T-helper 2 cell treated with Interferon-gamma antibody and Interleukin-4, amounts not matched to agents 5 μg/mL and 100 μg/mL, for 36 hours (primary cell): ENCODE measurements at regions not wholly inside any gene's neighbourhood (a gene's known extent, or its start where the extent isn't known, plus 50 kb on each side); places are given as distances from the start of the nearest gene placed in this dataset.

ENCODE experiments used
- DNase-seq: peaks from one replicate; pipeline ENCODE4 v3.0.0; 2021; ENCODE audit warnings: low spot score
- H3K27ac Mint-ChIP-seq: one replicate; pipeline ENCODE4 v1.8.0; 2021; ENCODE audit warnings: mild to moderate bottlenecking, mixed read lengths
- H3K27me3 Mint-ChIP-seq: one replicate; pipeline ENCODE4 v1.8.0; 2021; ENCODE audit warnings: low read depth, mixed read lengths
- H3K36me3 Mint-ChIP-seq: one replicate; pipeline ENCODE4 v1.8.0; 2021; ENCODE audit warnings: low read depth, mixed read lengths
- H3K4me1 Mint-ChIP-seq: one replicate; pipeline ENCODE4 v1.8.0; 2021; ENCODE audit warnings: low read depth, mixed read lengths
- H3K4me3 Mint-ChIP-seq: one replicate; pipeline ENCODE4 v1.8.0; 2022; ENCODE audit warnings: mild to moderate bottlenecking, moderate library complexity, mixed read lengths
- H3K9me3 Mint-ChIP-seq: one replicate; pipeline ENCODE4 v1.8.0; 2021; ENCODE audit warnings: mixed read lengths

DNA sequence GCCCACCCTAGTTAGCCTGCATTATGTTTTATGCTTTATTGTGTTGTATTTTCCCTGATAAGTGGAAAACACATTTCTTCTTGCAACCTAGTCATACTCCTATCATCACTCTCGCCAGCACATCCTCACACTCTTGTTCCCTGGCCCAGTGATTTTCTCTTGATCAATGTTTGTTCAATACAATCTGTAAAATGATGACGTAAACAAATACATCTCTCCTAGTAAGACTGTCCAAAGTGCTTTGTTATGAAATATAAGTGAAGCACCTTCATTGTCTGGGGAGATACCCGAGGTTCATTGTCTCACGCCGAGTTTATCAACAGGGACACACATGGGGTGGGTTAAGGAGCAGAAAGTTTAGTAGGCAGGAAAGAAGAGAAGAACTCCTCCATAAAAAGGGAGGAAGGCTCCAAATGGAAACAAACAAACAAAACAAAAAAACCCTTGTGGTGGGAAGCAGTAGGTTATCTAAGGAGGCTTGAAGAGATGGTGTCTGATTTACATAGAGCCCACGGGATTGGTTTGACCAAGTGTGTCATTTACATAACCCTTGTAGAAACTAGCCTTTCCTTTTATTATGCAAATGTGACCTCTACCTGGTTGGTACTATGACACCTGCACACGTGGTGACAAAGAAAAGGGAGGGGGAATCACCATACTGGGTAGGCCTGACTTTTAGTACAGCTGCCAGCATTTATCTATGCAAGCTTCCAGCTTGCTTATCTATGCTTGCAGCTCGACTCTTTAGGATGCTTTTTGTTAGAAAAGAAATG, 1317.9 kb upstream of the SPRY2 start:
- no peak for DNase-seq
- Mint-ChIP-seq H3K9me3 (peaks cover 45% of the 10 kb centered on the region), H3K27me3 (no peaks in the 10 kb centered on the region), H3K4me1 (no peaks in the 10 kb centered on the region), H3K27ac (no peak overlapping the region), H3K36me3 (no peaks in the 10 kb centered on the region), H3K4me3 (no peak overlapping the region)

DNA sequence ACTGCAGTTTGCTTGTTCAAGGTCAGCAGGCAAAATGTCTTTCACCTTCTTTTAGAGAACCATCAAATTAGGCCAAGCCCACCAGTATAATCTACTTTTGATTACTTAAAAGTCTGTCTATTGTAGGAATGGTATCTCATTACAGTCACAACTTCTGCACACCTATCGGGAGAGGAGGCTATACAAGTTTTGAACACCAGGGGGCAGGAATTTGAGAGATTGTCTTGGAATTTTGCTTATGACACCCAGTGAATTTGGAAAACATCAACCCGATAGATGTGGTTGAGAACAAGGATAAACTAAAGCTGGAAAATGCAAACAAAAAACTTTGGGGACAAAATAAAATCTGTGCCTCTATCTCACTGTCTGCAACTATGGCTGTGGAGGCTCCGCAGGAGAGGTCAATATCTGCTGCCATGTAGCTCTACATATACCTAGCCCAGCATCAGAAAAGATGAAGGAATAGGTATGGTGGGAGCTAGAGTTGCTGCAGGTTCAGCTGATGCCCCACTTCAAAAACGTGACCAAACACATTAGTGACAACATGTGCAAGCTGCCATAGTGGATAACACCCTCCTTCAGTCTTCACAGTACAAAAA, 1299.2 kb upstream of the SPRY2 start:
- H3K27ac Mint-ChIP-seq = no peak overlapping the region
- H3K4me1 Mint-ChIP-seq = no peaks in the 10 kb centered on the region
- peaks cover 26% of the 10 kb centered on the region for H3K9me3 Mint-ChIP-seq
- no peak overlapping the region for H3K4me3 Mint-ChIP-seq
- no peaks in the 10 kb centered on the region for H3K36me3 Mint-ChIP-seq
- H3K27me3 Mint-ChIP-seq = no peaks in the 10 kb centered on the region
- no peak for DNase-seq

DNA sequence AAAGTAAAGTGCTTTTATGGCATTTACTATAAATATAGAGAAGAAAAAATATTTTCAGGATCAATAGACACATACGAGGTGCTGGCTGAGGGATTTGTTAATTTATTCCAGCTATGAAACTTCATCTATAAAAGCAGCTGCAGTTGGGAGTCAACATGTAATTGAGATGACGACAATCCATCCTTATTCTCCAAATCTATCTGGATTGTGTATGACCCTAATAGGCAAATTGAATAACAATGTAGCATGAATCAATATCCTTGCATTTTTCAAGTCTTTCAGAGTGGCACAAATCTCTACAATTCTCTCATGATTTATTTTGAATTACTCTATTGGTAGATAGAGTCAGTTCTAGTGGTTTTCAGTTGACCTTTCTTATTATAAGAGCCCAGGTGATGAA, 1296.5 kb upstream of the SPRY2 start:
- H3K4me1 Mint-ChIP-seq = no peaks in the 10 kb centered on the region
- no peaks in the 10 kb centered on the region for H3K36me3 Mint-ChIP-seq
- H3K27me3 Mint-ChIP-seq = no peaks in the 10 kb centered on the region
- peaks cover 25% of the 10 kb centered on the region for H3K9me3 Mint-ChIP-seq
- no peak overlapping the region for H3K27ac Mint-ChIP-seq
- no peak overlapping the region for H3K4me3 Mint-ChIP-seq
- no peak for DNase-seq

DNA sequence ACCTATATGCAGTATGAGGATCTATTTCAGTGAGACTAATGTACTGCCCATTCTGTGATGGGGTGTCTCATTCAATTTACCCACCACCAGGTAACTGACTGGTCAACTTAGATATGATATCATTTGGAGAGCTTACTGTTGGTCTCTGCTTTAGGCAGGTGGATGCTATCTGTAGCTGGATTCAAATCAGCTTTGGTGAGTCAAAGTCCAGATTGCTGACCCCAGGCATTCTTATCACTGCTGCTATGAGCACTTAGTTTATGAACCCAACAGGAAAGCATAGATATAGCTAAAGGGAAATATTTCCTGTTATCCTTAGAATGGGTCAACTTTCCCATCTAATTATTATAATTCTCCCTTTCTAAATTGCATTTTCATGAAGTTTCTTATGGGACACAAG, 1295.2 kb upstream of the SPRY2 start:
- H3K4me1 Mint-ChIP-seq = no peaks in the 10 kb centered on the region
- H3K4me3 Mint-ChIP-seq = no peak overlapping the region
- no peak for DNase-seq
- H3K27ac Mint-ChIP-seq = no peak overlapping the region
- no peaks in the 10 kb centered on the region for H3K27me3 Mint-ChIP-seq
- H3K36me3 Mint-ChIP-seq = no peaks in the 10 kb centered on the region
- peaks cover 21% of the 10 kb centered on the region for H3K9me3 Mint-ChIP-seq

DNA sequence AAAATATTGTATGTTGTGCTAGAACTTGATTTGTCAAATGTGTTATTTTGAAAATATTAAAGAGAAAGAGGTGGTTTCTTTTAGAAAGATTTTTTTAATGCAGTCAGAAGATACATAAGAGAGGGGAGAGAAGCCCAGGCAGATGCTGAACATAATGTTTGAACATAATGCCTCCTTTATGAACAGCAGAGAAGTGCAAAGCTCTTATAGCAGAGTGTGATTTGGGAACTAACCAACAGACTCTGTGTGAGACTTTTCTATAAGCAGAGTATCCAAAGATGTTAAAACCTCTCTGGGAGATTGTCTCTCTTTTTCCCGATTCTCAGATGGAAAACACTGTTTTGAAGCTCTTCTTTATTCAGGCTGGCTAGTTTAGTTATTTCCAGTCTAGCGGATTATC, 1274.1 kb upstream of the SPRY2 start:
- no peak for DNase-seq
- no peak overlapping the region for H3K27ac Mint-ChIP-seq
- no peaks in the 10 kb centered on the region for H3K36me3 Mint-ChIP-seq
- peaks cover 37% of the 10 kb centered on the region for H3K9me3 Mint-ChIP-seq
- H3K27me3 Mint-ChIP-seq = no peaks in the 10 kb centered on the region
- H3K4me1 Mint-ChIP-seq = no peaks in the 10 kb centered on the region
- no peak overlapping the region for H3K4me3 Mint-ChIP-seq

DNA sequence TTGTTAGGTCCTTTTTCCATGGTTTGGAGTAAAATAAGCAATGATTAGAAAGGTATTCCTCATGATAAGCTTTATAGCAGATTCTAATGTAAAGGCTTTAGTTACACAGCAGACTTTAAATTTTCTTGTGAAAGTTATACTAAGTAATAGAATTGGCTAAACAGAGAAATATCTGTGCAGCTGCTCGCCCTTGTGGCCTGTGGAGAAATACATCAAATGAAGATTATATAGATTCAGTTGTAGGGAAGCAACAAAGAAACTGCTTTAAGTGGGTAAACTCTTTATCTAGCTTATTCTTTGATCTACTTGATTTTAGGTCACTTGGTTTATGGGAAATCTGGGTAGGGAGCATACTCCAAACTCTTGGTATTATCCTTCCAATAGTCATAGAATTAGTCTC, 1269.7 kb upstream of the SPRY2 start:
- H3K9me3 Mint-ChIP-seq = peaks cover 37% of the 10 kb centered on the region
- no peak overlapping the region for H3K27ac Mint-ChIP-seq
- H3K27me3 Mint-ChIP-seq = no peaks in the 10 kb centered on the region
- H3K4me3 Mint-ChIP-seq = no peak overlapping the region
- no peaks in the 10 kb centered on the region for H3K36me3 Mint-ChIP-seq
- DNase-seq = no peak
- no peaks in the 10 kb centered on the region for H3K4me1 Mint-ChIP-seq

DNA sequence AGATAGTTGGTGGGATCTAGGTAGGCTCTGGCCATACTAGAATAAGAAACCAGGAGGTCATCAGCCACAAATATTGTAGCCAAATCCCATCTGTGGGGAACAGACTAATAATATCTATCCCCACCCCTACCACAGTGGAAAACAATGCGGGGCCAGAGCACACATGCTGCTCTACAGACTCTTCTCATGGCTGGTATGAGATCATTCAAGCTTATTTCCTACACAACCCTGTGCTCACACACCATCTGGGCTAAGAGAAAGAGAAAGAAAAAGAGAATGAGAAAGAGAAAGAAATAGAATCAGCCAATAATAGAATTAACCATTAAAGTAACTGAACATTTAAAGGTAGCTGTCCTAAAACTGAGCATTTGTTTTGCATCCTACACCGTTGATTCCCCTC, 1268.4 kb upstream of the SPRY2 start:
- H3K36me3 Mint-ChIP-seq = no peaks in the 10 kb centered on the region
- peaks cover 30% of the 10 kb centered on the region for H3K9me3 Mint-ChIP-seq
- H3K27ac Mint-ChIP-seq = no peak overlapping the region
- no peak for DNase-seq
- no peaks in the 10 kb centered on the region for H3K27me3 Mint-ChIP-seq
- H3K4me1 Mint-ChIP-seq = no peaks in the 10 kb centered on the region
- no peak overlapping the region for H3K4me3 Mint-ChIP-seq

DNA sequence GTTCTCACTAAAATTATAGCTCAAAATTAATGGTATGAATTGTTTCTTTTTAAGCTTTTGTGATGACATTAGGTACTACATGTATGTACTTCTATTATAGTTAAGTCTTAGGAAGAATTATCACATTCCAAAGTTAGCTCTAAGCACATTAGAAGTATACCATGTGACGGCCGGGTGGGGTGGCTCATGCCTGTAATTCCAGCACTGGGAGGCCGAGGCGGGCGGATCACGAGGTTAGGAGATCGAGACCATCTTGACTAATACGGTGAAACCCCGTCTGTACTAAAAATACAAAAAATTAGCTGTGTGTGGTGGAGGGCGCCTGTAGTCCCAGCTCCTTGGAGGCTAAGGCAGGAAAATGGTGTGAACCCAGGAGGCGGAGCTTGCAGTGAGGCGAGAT, 1265.1 kb upstream of the SPRY2 start:
- H3K27me3 Mint-ChIP-seq = no peaks in the 10 kb centered on the region
- no peak overlapping the region for H3K27ac Mint-ChIP-seq
- H3K36me3 Mint-ChIP-seq = no peaks in the 10 kb centered on the region
- H3K9me3 Mint-ChIP-seq = peaks cover 21% of the 10 kb centered on the region
- H3K4me1 Mint-ChIP-seq = no peaks in the 10 kb centered on the region
- no peak for DNase-seq
- H3K4me3 Mint-ChIP-seq = no peak overlapping the region

DNA sequence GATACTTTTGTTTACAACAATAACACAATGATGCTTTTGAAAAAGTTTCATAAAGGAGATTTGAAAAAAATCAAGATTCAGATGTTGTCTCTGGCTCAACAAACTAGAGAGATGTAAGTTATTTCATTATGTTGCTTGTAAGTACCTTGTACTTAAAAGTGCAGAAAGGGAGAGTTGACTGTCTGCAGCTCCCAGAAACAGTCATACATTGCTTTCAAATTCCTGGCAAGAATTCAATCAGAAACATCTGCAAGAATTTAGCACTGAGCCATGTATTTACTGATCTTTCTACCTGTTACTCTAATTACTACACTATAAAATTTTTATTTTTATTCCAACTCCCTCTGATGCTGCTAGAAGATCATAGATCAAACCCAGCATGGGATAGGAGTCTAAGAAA, 1261.3 kb upstream of the SPRY2 start:
- peaks cover 20% of the 10 kb centered on the region for H3K9me3 Mint-ChIP-seq
- H3K4me3 Mint-ChIP-seq = no peak overlapping the region
- H3K27ac Mint-ChIP-seq = no peak overlapping the region
- no peaks in the 10 kb centered on the region for H3K36me3 Mint-ChIP-seq
- no peaks in the 10 kb centered on the region for H3K27me3 Mint-ChIP-seq
- DNase-seq = no peak
- H3K4me1 Mint-ChIP-seq = no peaks in the 10 kb centered on the region

DNA sequence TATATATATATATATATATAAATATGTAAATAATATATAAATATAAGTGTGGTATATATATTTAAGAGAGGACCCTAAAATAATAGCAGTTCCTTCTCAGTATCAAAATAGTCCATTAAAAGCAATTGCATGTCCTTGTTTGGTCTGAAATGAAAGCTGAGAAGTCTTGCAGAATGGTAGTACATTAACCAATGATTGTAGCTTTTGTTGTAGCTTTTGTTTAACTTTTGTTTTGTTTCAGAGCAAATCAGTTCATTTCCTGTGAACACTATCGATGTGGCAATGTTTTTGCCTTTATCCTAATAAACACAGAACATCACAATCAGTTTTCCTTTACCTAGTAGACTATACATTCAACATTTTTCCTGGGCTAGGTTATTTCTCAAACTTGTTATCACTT, 1256.2 kb upstream of the SPRY2 start:
- H3K36me3 Mint-ChIP-seq = no peaks in the 10 kb centered on the region
- H3K27me3 Mint-ChIP-seq = no peaks in the 10 kb centered on the region

DNA sequence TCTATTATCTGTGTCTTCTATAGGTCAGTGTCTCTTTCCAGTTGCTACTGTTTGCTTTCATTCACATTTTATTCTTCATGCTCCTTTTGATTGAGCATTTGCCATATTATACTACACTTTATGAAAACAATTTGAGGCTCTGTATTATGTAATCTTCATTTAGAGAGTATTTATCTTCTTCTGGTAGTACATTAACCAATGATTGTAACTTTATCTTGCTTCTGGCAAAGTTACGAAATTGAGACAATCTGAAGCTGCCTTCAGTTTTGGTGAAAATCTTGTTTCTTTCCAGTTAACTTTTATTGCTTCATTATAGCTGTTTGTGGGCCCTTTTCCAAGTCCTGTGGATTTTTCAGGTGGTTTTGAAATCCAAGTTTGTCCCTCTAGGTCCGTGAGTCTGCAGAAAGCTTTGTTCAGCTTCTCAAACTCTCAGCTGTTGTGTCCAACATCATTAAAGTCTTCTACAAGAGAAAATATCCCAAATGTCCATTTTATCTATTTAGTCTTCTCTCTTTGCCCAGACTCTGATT, 1255.4 kb upstream of the SPRY2 start:
- Mint-ChIP-seq H3K27me3 (no peaks in the 10 kb centered on the region), H3K27ac (no peak overlapping the region)
- no peak for DNase-seq

More for the DNA sequence above, 1256.2 kb upstream of the SPRY2 start:
- H3K4me3 Mint-ChIP-seq = no peak overlapping the region
- H3K27ac Mint-ChIP-seq = no peak overlapping the region
- H3K9me3 Mint-ChIP-seq = peaks cover 21% of the 10 kb centered on the region
- no peak for DNase-seq
- no peaks in the 10 kb centered on the region for H3K4me1 Mint-ChIP-seq

DNA sequence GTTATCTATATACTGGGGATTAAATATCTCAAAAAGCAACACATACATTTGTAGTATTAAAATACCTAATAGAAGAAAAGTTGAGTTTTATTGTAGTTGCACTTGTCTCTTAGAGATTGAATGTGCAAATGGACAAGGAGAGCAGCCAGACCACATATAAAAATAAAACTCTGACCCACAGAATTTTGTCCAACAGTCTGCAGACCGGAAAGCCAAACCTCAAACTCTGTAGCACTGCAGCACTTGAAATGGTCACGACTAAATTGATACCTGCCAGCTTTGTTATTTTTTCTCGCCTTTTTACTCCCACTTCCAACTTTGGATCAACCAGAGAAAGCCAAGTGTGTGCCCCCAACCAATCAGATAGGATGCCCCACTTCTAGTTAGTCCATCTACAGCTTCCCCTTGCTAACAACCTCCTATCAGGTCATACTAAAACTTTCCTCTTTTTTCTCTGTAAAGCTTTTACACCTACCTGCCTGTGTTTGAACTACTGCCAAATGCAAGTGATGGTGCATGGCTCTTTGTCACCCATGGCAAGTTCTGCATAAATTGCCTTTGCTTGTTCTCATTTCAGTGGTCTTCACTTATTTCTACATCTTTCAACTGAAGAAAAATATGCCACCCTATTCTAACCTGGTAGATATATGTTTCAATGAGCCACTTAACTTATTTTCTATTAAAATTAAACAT, 1250.7 kb upstream of the SPRY2 start:
- no peak overlapping the region for H3K27ac Mint-ChIP-seq
- no peak for DNase-seq
- no peaks in the 10 kb centered on the region for H3K4me1 Mint-ChIP-seq
- no peaks in the 10 kb centered on the region for H3K36me3 Mint-ChIP-seq
- no peaks in the 10 kb centered on the region for H3K27me3 Mint-ChIP-seq
- H3K9me3 Mint-ChIP-seq = peaks cover 17% of the 10 kb centered on the region
- no peak overlapping the region for H3K4me3 Mint-ChIP-seq

More for the DNA sequence above, 1255.4 kb upstream of the SPRY2 start:
- H3K4me3 Mint-ChIP-seq = no peak overlapping the region
- H3K9me3 Mint-ChIP-seq = peaks cover 17% of the 10 kb centered on the region
- no peaks in the 10 kb centered on the region for H3K36me3 Mint-ChIP-seq
- no peaks in the 10 kb centered on the region for H3K4me1 Mint-ChIP-seq

DNA sequence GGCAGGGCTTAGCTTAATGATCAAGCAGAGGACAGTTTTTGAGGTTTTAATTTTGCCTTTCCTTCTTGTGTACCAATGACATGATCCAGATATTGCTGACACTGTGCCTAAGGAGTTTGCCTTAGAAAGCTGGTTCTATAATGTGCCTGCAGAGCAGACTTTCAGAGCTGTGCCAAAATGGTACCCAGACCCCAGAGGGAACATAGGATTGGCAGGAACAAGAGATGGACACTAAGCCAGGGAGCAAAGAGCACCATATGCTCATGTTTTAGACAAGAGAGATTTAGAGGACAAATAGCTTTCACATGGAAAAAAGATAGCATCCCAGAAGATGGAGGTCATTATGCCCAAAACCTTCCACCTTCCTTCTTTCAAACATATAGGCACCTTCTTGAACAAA, 1241.5 kb upstream of the SPRY2 start:
- H3K27me3 Mint-ChIP-seq = no peaks in the 10 kb centered on the region
- H3K4me3 Mint-ChIP-seq = no peak overlapping the region
- no peaks in the 10 kb centered on the region for H3K36me3 Mint-ChIP-seq
- no peaks in the 10 kb centered on the region for H3K4me1 Mint-ChIP-seq
- H3K9me3 Mint-ChIP-seq = peaks cover 28% of the 10 kb centered on the region
- no peak overlapping the region for H3K27ac Mint-ChIP-seq
- DNase-seq = no peak

DNA sequence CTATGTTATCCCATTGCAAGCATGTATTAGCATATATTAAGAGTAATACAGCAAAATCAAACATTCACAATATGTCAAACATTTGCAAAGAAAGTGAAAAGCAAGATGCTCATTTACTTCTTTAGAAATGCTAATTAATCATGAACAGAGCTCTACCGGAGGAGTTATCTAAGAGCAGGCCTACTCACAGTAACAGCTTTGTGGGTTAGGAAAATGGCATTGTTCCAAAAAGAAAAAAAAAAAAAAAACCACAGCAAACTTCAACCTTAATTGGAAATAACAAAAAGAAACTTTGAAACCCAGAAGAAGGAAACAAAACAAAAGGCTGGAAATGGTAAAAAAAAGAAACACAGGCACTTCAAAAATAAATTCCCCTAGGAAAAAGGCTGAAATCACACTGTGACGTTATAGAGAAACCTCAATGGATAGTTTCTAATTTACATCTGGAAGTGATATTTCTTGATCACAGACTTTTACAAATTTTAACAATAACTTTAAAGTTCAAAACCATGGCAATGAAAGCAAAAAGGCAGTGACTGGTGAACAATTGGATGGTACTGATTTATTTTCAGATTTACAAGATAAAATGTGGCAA, 1236.8 kb upstream of the SPRY2 start:
- Mint-ChIP-seq H3K4me1 (no peaks in the 10 kb centered on the region), H3K27ac (no peak overlapping the region), H3K9me3 (peaks cover 22% of the 10 kb centered on the region), H3K4me3 (no peak overlapping the region), H3K36me3 (no peaks in the 10 kb centered on the region), H3K27me3 (no peaks in the 10 kb centered on the region)
- DNase-seq = no peak
